Adrenal gland (tissue), 9 donors: ENCODE measurements at regions not wholly inside any gene's neighbourhood (a gene's known extent, or its start where the extent isn't known, plus 50 kb on each side); places are given as distances from the start of the nearest gene placed in this dataset.

ENCODE experiments used
- DNase-seq, 7 donors: peaks; one replicate each; pipeline ENCODE4 v3.0.0-alpha.2; 2019 to 2020
- H3K27ac ChIP-seq, 5 donors: fragments of 200-600 bp; sonication (generic) in 4 of 5; 1 replicate in 3 of 5; 2 replicates in 2 of 5; pipeline versions ENCODE4 v1.5.1 to v1.8.0; 2016 to 2020; ENCODE audit warnings: mild to moderate bottlenecking in 1 of 5
- H3K27me3 ChIP-seq: fragments of 200-600 bp; 2 replicates; pipeline ENCODE4 v1.8.0; 2021
- H3K36me3 ChIP-seq, 2 donors: fragments of 200-600 bp; replicated peaks in 1 of 2; 1 replicate in 1 of 2; 2 replicates in 1 of 2; pipeline versions ENCODE4 v1.5.1 to v1.8.0; 2018 to 2022
- H3K4me1 ChIP-seq, 2 donors: fragments of 200-600 bp; replicated peaks in 1 of 2; 1 replicate in 1 of 2; 2 replicates in 1 of 2; pipeline versions ENCODE4 v1.5.1 to v1.8.0; 2018 to 2021
- H3K4me3 ChIP-seq, 4 donors: fragments of 200-600 bp; sonication (generic) in 3 of 4; one replicate each; pipeline ENCODE4 v1.5.1; 2016 to 2018
- H3K9me3 ChIP-seq, 3 donors: fragments of 200-600 bp; sonication (generic) in 1 of 3; replicated peaks in 1 of 3; 1 replicate in 2 of 3; 2 replicates in 1 of 3; pipeline versions ENCODE4 v1.5.1 to v1.8.0; 2016 to 2021
- POLR2A ChIP-seq, 2 donors: fragments of 450-650 bp; IDR thresholded peaks; one replicate each; pipeline ENCODE4 v1.6.1; 2017; ENCODE audit warnings: antibody characterized with exemption in 2 of 2, mild to moderate bottlenecking in 2 of 2, moderate library complexity in 1 of 2
- WGBS, 4 donors: extraction: QIAGEN DNeasy Blood & Tissue Kit in 2 of 4; methylation state at CpG; one replicate each; pipeline versions ENCODE4 v1.1.5 to v1.1.7; 2013 to 2017; 5-methylcytosine and 5-hydroxymethylcytosine counted together
- intact Hi-C, 2 donors: fragments of 100-400 bp; cut with DNase I; formaldehyde crosslinking; loops; one replicate each; pipeline versions ENCODE4 v1.14.1 to v1.15.0; 2022 to 2023
- TF ChIP-seq, protein P1 (sequence below), 6 experiments: fragments of 450-650 bp in 4 of 6; fragments of 200-600 bp in 2 of 6; sonication (generic) in 1 of 6; IDR thresholded peaks; 1 replicate in 5 of 6; 2 replicates in 1 of 6; pipeline versions ENCODE4 v1.5.1 to v1.8.0; 2016 to 2021; ENCODE audit warnings: antibody characterized with exemption in 6 of 6, mild to moderate bottlenecking in 2 of 6, moderate library complexity in 1 of 6
- donor health status: healthy with polysubstance abuse.
- donor health status: Bipolar disorder and iron deficiency.
- donor health status: DM: yes; HTN: yes; CAD: no.
- donor health status: DM: no; HTN: no; CAD: no.
- donor health status: DM: no; HTN: no; CAD: no.

DNA sequence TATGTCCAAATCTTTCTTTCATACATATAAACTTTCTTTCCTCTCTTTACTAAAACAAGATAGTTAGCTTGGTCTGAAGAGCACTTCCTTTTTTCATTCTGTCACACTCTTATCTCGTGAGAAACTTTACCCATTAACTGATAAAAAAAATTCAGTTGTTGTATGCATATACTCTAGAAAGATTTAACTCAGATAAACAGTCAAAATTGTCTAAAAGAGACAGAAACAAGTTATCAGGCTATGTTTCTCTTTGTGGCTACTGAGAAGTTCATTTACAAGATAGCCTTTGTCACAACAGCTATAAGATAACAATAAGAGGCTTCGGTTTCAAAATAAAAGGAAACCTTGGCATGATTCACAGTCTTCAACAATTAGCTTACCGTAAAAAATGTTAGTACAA, 235.7 kb upstream of the ATP10A start:
- Histone ChIP-seq H3K36me3 (no peaks in the 10 kb centered on the region), H3K4me1 (no peaks in the 10 kb centered on the region), H3K4me3 (no peak overlapping the region), H3K9me3 (no peaks in the 10 kb centered on the region), H3K27ac (no peak overlapping the region), H3K27me3 (no peaks in the 10 kb centered on the region)
- DNase-seq, result no peak
- intact Hi-C loops, result no loop called here
- no peak for TF ChIP-seq POLR2A (IDR thresholded peaks at IDR 0.05)
- TF ChIP-seq, protein P1, sequence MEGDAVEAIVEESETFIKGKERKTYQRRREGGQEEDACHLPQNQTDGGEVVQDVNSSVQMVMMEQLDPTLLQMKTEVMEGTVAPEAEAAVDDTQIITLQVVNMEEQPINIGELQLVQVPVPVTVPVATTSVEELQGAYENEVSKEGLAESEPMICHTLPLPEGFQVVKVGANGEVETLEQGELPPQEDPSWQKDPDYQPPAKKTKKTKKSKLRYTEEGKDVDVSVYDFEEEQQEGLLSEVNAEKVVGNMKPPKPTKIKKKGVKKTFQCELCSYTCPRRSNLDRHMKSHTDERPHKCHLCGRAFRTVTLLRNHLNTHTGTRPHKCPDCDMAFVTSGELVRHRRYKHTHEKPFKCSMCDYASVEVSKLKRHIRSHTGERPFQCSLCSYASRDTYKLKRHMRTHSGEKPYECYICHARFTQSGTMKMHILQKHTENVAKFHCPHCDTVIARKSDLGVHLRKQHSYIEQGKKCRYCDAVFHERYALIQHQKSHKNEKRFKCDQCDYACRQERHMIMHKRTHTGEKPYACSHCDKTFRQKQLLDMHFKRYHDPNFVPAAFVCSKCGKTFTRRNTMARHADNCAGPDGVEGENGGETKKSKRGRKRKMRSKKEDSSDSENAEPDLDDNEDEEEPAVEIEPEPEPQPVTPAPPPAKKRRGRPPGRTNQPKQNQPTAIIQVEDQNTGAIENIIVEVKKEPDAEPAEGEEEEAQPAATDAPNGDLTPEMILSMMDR (IDR thresholded peaks at IDR 0.05), result no peak
- 25 to 30% (median 29%) methylated on average over 3 of the region's 3 CpGs for WGBS, 4 donors

DNA sequence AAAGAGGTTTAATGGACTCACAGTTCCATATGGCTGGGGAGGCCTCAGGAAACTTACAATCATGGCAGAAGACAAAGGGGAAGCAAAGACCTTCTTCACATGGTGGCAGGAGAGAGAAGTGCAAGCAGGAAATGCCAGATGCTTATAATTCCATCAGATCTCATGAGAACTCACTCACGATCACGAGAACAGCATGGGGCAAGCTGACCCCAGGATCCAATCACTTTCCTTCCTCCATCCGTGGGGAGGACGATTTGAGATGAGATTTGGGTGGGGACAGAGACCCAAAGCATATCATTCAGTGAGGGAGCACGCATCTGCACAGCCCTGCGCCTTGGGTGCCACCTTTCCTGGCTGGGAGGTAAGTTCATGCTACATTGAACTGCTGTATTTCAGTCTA, 234.1 kb upstream of the ATP10A start:
- Histone ChIP-seq H3K27me3 (no peaks in the 10 kb centered on the region), H3K36me3 (no peaks in the 10 kb centered on the region), H3K4me3 (no peak overlapping the region), H3K9me3 (no peaks in the 10 kb centered on the region), H3K27ac (no peak overlapping the region), H3K4me1 (no peaks in the 10 kb centered on the region)
- TF ChIP-seq, protein P1 (IDR thresholded peaks at IDR 0.05), result no peak
- TF ChIP-seq POLR2A (IDR thresholded peaks at IDR 0.05), result no peak
- no peak for DNase-seq
- intact Hi-C loops, result no loop called here
- 80 to 89% (median 84%) methylated on average over 6 of the region's 6 CpGs for WGBS, 4 donors

DNA sequence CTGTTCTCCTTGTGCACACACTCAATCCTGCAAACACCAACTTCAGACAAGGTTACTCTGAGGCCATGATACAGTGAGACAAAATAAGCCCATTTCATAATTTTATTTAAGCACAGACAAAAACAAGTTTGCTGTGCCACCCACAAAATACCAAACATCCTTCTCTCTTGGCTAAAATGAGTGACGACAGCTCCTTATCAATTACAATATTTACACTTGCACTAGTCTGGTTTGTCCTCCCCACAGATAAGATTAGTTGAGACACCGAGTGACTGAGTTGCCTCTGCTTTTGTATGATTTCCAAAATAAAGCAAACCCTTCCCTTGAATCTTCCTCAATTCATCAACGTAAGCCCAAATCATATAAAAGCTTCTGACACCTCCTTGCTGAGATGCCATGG, 233.5 kb upstream of the ATP10A start:
- TF ChIP-seq, protein P1 (IDR thresholded peaks at IDR 0.05), result no peak
- no peak for TF ChIP-seq POLR2A (IDR thresholded peaks at IDR 0.05)
- H3K27ac ChIP-seq, result no peak overlapping the region
- no peaks in the 10 kb centered on the region for H3K27me3 ChIP-seq
- intact Hi-C loops, result no loop called here
- 50 to 72% (median 61%) methylated on average over 3 of the region's 3 CpGs for WGBS, 4 donors
- H3K9me3 ChIP-seq, result no peaks in the 10 kb centered on the region
- no peaks in the 10 kb centered on the region for H3K4me1 ChIP-seq
- no peak overlapping the region for H3K4me3 ChIP-seq
- no peaks in the 10 kb centered on the region for H3K36me3 ChIP-seq
- DNase-seq, result no peak

DNA sequence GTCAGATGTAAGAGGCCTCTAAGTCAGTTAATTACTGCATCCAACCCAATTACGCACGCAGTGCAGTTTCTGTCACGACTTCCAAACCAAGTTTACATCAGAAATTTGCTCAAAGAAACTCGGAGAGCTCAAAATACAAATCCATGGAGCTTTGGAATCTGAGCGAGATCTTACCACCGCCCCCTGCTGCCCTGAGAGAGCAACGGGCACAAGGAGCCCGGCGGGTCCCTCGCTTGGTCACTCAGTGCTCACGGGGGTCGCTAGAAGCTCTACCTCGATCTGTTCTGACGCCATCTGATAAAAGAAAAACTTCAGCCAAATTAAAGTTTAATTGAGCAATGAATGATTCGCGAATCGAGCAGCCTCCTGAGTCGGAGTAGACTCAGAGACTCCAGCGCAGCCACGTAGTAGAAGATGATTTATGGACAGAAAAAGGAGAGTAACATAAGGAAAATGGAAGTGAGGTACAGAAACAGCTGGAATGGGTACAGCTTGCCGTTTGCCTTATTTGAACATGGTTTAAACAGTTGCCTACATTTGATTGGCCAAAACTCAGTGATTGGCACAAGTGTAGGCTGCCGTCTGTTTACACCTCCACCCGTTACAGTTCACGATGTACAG, 232.7 kb upstream of the ATP10A start:
- intact Hi-C loops, result no loop called here
- TF ChIP-seq POLR2A (IDR thresholded peaks at IDR 0.05), result no peak
- TF ChIP-seq, protein P1 (IDR thresholded peaks at IDR 0.05), result peak in 2 of 6 experiments; percentile 19 to 23
- Histone ChIP-seq H3K9me3 (no peaks in the 10 kb centered on the region), H3K27me3 (no peaks in the 10 kb centered on the region), H3K4me1 (no peaks in the 10 kb centered on the region), H3K36me3 (no peaks in the 10 kb centered on the region), H3K27ac (no peak overlapping the region), H3K4me3 (no peak overlapping the region)
- WGBS, 4 donors, result 40 to 51% (median 40%) methylated on average over 22 to 24 of the region's 24 CpGs
- DNase-seq, result no peak
